A673 (cell line): ENCODE measurements at regions not wholly inside any gene's neighbourhood (a gene's known extent, or its start where the extent isn't known, plus 50 kb on each side); places are given as distances from the start of the nearest gene placed in this dataset.

Experiments
- EZH2 ChIP-seq: fragments of 200-600 bp; sonication (generic); IDR thresholded peaks from 2 replicates; pipeline ENCODE4 v1.6.1; 2017; ENCODE audit warnings: borderline replicate concordance, low read depth, mild to moderate bottlenecking, mixed read lengths, antibody characterized with exemption, low read length; ENCODE audit not compliant: poor library complexity, severe bottlenecking
- TF ChIP-seq, protein P1 (sequence below): fragments of 300-800, 200-600 bp; sonication (generic); conservative IDR thresholded peaks from 2 replicates; pipeline ENCODE4 v1.5.1; 2017; ENCODE audit warnings: low read depth, mild to moderate bottlenecking, antibody characterized with exemption, low read length, moderate library complexity, mixed read lengths

DNA sequence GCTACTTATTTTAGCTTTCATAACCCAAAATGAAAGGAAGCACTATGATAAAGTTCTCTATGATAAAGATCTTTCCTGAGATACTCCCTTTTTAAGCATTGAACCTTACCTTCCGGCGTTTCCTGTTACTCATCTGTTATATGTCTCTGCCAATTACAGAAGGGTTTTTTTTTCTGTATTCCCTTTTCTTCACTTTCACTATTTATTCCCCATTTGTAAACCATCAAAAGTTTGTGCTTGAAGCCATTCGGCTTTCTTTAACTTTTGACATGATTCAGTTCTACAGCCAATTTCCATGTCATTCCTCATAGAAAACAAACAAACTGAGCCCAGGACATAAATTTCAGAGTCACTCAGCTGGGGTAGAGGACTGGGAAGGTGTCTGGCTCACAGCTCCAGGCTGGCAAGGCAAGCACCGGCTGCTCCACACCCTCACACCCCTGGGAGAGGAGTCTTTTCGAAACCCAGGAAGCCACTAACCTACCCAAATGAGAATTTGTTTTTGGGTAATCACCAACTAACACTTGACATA is 429.4 kb upstream of the TRIB2 start:
- TF ChIP-seq, protein P1, sequence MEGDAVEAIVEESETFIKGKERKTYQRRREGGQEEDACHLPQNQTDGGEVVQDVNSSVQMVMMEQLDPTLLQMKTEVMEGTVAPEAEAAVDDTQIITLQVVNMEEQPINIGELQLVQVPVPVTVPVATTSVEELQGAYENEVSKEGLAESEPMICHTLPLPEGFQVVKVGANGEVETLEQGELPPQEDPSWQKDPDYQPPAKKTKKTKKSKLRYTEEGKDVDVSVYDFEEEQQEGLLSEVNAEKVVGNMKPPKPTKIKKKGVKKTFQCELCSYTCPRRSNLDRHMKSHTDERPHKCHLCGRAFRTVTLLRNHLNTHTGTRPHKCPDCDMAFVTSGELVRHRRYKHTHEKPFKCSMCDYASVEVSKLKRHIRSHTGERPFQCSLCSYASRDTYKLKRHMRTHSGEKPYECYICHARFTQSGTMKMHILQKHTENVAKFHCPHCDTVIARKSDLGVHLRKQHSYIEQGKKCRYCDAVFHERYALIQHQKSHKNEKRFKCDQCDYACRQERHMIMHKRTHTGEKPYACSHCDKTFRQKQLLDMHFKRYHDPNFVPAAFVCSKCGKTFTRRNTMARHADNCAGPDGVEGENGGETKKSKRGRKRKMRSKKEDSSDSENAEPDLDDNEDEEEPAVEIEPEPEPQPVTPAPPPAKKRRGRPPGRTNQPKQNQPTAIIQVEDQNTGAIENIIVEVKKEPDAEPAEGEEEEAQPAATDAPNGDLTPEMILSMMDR: no peak
- TF ChIP-seq EZH2: no peak
